ENCODE measurements at regions not wholly inside any gene's neighbourhood (a gene's known extent, or its start where the extent isn't known, plus 50 kb on each side); places are given as distances from the start of the nearest gene placed in this dataset.

GRCh38 chr11:129724866-129725265, 90.8 kb upstream of the TMEM45B start:
- Histone ChIP-seq H3K27ac (ENCODE audit: low read length) (no peak overlapping the region), H3K4me2 (ENCODE audit: insufficient read depth, low read length) (no peak overlapping the region), H3K4me3 (ENCODE audit: low read depth in 1 of 2, low read length in 2 of 2) (no peak overlapping the region), H4K20me1 (ENCODE audit: insufficient read depth, low read length) (no peaks in the 10 kb centered on the region), H3K4me1 (ENCODE audit: insufficient read depth, low read length) (no peaks in the 10 kb centered on the region), H3K9me3 (ENCODE audit: insufficient read depth, low read length, severe bottlenecking) (no peaks in the 10 kb centered on the region), H3K9ac (ENCODE audit: low read depth, low read length) (no peak overlapping the region), H3K79me2 (ENCODE audit: insufficient read depth, low read length) (no peaks in the 10 kb centered on the region), H2AFZ (ENCODE audit: low read depth, low read length) (no peak overlapping the region), H3K27me3 (ENCODE audit: insufficient read depth, low read length, poor library complexity) (peaks cover 9% of the 10 kb centered on the region), H3K36me3 (ENCODE audit: insufficient read depth, low read length) (no peaks in the 10 kb centered on the region)
- no peak for DNase-seq
- TF ChIP-seq EZH2 (IDR thresholded peaks at IDR 0.05; ENCODE audit: borderline replicate concordance, low read depth, low read length, severe bottlenecking): no peak
- TF ChIP-seq CTCF (IDR thresholded peaks at IDR 0.05; ENCODE audit: borderline replicate concordance, extremely low read depth, low read length, poor library complexity, severe bottlenecking): no peak
- no peak for ATAC-seq (ENCODE audit: insufficient read depth, low read depth)

GRCh38 chr11:129726179-129726578, 89.5 kb upstream of the TMEM45B start:
- H4K20me1 ChIP-seq (ENCODE audit: insufficient read depth, low read length): no peaks in the 10 kb centered on the region
- no peak overlapping the region for H3K4me3 ChIP-seq (ENCODE audit: low read depth in 1 of 2, low read length in 2 of 2)
- DNase-seq: no peak
- H3K27me3 ChIP-seq (ENCODE audit: insufficient read depth, low read length, poor library complexity): peaks cover 9% of the 10 kb centered on the region
- H3K79me2 ChIP-seq (ENCODE audit: insufficient read depth, low read length): no peaks in the 10 kb centered on the region
- no peaks in the 10 kb centered on the region for H3K4me1 ChIP-seq (ENCODE audit: insufficient read depth, low read length)
- no peaks in the 10 kb centered on the region for H3K36me3 ChIP-seq (ENCODE audit: insufficient read depth, low read length)
- no peak overlapping the region for H3K9ac ChIP-seq (ENCODE audit: low read depth, low read length)
- ATAC-seq (ENCODE audit: insufficient read depth, low read depth): no peak
- H3K4me2 ChIP-seq (ENCODE audit: insufficient read depth, low read length): no peak overlapping the region
- no peak overlapping the region for H2AFZ ChIP-seq (ENCODE audit: low read depth, low read length)
- TF ChIP-seq EZH2 (IDR thresholded peaks at IDR 0.05; ENCODE audit: borderline replicate concordance, low read depth, low read length, severe bottlenecking) (no peak), CTCF (IDR thresholded peaks at IDR 0.05; ENCODE audit: borderline replicate concordance, extremely low read depth, low read length, poor library complexity, severe bottlenecking) (no peak)
- H3K27ac ChIP-seq (ENCODE audit: low read length): no peak overlapping the region
- no peaks in the 10 kb centered on the region for H3K9me3 ChIP-seq (ENCODE audit: insufficient read depth, low read length, severe bottlenecking)

- H3K4me3 ChIP-seq (ENCODE audit: low read depth in 1 of 2, low read length in 2 of 2): no peak overlapping the region
- H3K27ac ChIP-seq (ENCODE audit: low read length): no peak overlapping the region
- no peaks in the 10 kb centered on the region for H3K79me2 ChIP-seq (ENCODE audit: insufficient read depth, low read length)
- no peaks in the 10 kb centered on the region for H3K36me3 ChIP-seq (ENCODE audit: insufficient read depth, low read length)
- H3K27me3 ChIP-seq (ENCODE audit: insufficient read depth, low read length, poor library complexity): peaks cover 4% of the 10 kb centered on the region
- no peaks in the 10 kb centered on the region for H3K4me1 ChIP-seq (ENCODE audit: insufficient read depth, low read length)
- ATAC-seq (ENCODE audit: insufficient read depth, low read depth) (no peak), DNase-seq (no peak)
- no peak overlapping the region for H2AFZ ChIP-seq (ENCODE audit: low read depth, low read length)
- no peaks in the 10 kb centered on the region for H4K20me1 ChIP-seq (ENCODE audit: insufficient read depth, low read length)
- no peak overlapping the region for H3K9ac ChIP-seq (ENCODE audit: low read depth, low read length)
- TF ChIP-seq EZH2 (IDR thresholded peaks at IDR 0.05; ENCODE audit: borderline replicate concordance, low read depth, low read length, severe bottlenecking) (no peak), CTCF (IDR thresholded peaks at IDR 0.05; ENCODE audit: borderline replicate concordance, extremely low read depth, low read length, poor library complexity, severe bottlenecking) (no peak)
- no peak overlapping the region for H3K4me2 ChIP-seq (ENCODE audit: insufficient read depth, low read length)
- H3K9me3 ChIP-seq (ENCODE audit: insufficient read depth, low read length, severe bottlenecking): no peaks in the 10 kb centered on the region
These were observed 87.1 kb upstream of the TMEM45B start for GRCh38 chr11:129728581-129728980.

- Histone ChIP-seq H3K27me3 (ENCODE audit: insufficient read depth, low read length, poor library complexity) (peaks cover 4% of the 10 kb centered on the region), H3K4me1 (ENCODE audit: insufficient read depth, low read length) (no peaks in the 10 kb centered on the region), H3K79me2 (ENCODE audit: insufficient read depth, low read length) (no peaks in the 10 kb centered on the region), H3K9me3 (ENCODE audit: insufficient read depth, low read length, severe bottlenecking) (no peaks in the 10 kb centered on the region), H2AFZ (ENCODE audit: low read depth, low read length) (no peak overlapping the region), H3K27ac (ENCODE audit: low read length) (no peak overlapping the region), H3K4me3 (ENCODE audit: low read depth in 1 of 2, low read length in 2 of 2) (no peak overlapping the region), H3K4me2 (ENCODE audit: insufficient read depth, low read length) (no peak overlapping the region), H3K9ac (ENCODE audit: low read depth, low read length) (no peak overlapping the region), H3K36me3 (ENCODE audit: insufficient read depth, low read length) (no peaks in the 10 kb centered on the region), H4K20me1 (ENCODE audit: insufficient read depth, low read length) (no peaks in the 10 kb centered on the region)
- DNase-seq (no peak), ATAC-seq (ENCODE audit: insufficient read depth, low read depth) (no peak)
- TF ChIP-seq EZH2 (IDR thresholded peaks at IDR 0.05; ENCODE audit: borderline replicate concordance, low read depth, low read length, severe bottlenecking): no peak
- TF ChIP-seq CTCF (IDR thresholded peaks at IDR 0.05; ENCODE audit: borderline replicate concordance, extremely low read depth, low read length, poor library complexity, severe bottlenecking): no peak
These were observed 86.4 kb upstream of the TMEM45B start for GRCh38 chr11:129729216-129729615.

All from DND-41 (cell line).